ENCODE measurements at regions not wholly inside any gene's neighbourhood (a gene's known extent, or its start where the extent isn't known, plus 50 kb on each side); places are given as distances from the start of the nearest gene placed in this dataset.

GRCh38 chrY:8034673-8035072 lies 1123.1 kb upstream of the AMELY start:
- TF ChIP-seq CTCF (IDR thresholded peaks at IDR 0.05) (no peak), POLR2A (IDR thresholded peaks at IDR 0.05) (no peak)
